ENCODE measurements at regions not wholly inside any gene's neighbourhood (a gene's known extent, or its start where the extent isn't known, plus 50 kb on each side); places are given as distances from the start of the nearest gene placed in this dataset.

- Histone ChIP-seq H3K9ac (ENCODE audit: low read length) (no peak overlapping the region), H3K79me2 (ENCODE audit: low read length) (no peaks in the 10 kb centered on the region), H3K9me3 (ENCODE audit: low read length) (no peaks in the 10 kb centered on the region), H3K27ac (ENCODE audit: low read length) (no peak overlapping the region), H3K9me2 (replicated peaks; ENCODE audit: insufficient read depth, low read length) (no peaks in the 10 kb centered on the region), H4K20me1 (ENCODE audit: insufficient read depth, low read depth, low read length) (no peaks in the 10 kb centered on the region), H3K4me1 (ENCODE audit: low read length) (no peaks in the 10 kb centered on the region), H3K27me3 (ENCODE audit: low read length) (no peaks in the 10 kb centered on the region), H2AFZ (ENCODE audit: low read length) (no peak overlapping the region), H3K4me2 (ENCODE audit: low read depth, low read length, poor library complexity, severe bottlenecking) (no peak overlapping the region), H3K36me3 (ENCODE audit: insufficient read depth, low read length) (no peaks in the 10 kb centered on the region), H3K4me3 (ENCODE audit: low read length) (no peak overlapping the region)
- DNase-seq, result no peak
Measured at GRCh38 chr6:147935656-147936055, 407.0 kb upstream of the SASH1 start.

DNA sequence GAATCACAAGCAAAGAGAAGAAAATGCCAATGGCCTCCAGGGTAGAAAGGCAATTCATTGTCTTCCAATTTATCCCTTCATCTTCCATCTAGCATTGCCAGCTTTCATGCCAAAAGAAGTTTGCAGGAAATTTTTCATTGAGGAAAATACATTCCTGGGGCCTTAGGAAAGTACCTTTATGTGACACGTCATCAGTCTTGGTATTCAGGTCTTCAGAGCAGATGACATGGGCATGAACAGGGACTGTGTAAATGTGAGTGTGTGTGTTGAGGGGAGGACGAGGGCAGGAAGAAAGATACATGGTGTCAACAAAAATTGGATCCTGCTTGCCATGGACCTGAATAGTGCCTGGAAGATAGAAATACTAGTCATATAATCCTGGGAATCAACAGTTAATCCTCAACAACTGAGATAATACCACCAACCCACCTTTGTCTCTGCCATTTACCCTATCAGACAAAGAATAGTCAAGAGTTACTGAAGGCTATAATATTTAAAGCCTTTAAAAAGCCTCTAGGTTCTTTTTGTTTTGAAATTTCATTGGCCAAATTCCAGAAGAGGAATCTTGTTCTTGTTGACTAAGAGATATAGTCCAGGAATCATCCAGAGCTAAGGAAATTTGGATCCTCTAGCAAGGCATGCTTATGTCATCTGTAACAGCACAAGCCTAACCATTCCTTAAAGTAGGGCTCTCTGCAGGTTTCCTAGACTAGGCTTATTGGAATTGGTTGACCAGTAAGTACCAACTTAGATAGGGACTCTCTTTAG, 405.8 kb upstream of the SASH1 start:
- H3K36me3 ChIP-seq (ENCODE audit: insufficient read depth, low read length), result no peaks in the 10 kb centered on the region
- no peak overlapping the region for H3K4me2 ChIP-seq (ENCODE audit: low read depth, low read length, poor library complexity, severe bottlenecking)
- H3K9me3 ChIP-seq (ENCODE audit: low read length), result no peaks in the 10 kb centered on the region
- no peak overlapping the region for H3K27ac ChIP-seq (ENCODE audit: low read length)
- H3K27me3 ChIP-seq (ENCODE audit: low read length), result no peaks in the 10 kb centered on the region
- H3K79me2 ChIP-seq (ENCODE audit: low read length), result no peaks in the 10 kb centered on the region
- no peak for DNase-seq
- H4K20me1 ChIP-seq (ENCODE audit: insufficient read depth, low read depth, low read length), result no peaks in the 10 kb centered on the region
- no peak overlapping the region for H3K9ac ChIP-seq (ENCODE audit: low read length)
- H2AFZ ChIP-seq (ENCODE audit: low read length), result no peak overlapping the region
- no peak overlapping the region for H3K4me3 ChIP-seq (ENCODE audit: low read length)
- H3K4me1 ChIP-seq (ENCODE audit: low read length), result no peaks in the 10 kb centered on the region
- no peaks in the 10 kb centered on the region for H3K9me2 ChIP-seq (replicated peaks; ENCODE audit: insufficient read depth, low read length)

DNA sequence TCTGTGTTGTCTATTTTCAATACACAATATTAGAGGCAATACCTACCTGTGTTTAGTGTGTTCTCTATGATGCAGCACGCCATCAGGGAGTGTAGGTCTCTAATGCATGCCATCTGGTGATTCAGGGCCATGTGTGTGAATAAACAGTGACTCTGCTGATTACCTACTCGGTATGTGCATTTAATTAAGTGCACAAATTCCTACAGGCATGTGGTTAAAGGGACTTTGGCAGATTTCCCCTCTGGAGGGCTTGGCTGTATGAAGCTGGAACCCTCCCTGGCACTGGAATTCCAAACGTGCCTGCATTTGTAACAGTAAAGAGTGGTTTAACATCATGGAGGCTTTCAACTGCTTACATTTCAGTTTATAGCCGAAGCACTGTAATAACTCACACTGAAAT, 401.5 kb upstream of the SASH1 start:
- no peaks in the 10 kb centered on the region for H3K9me2 ChIP-seq (replicated peaks; ENCODE audit: insufficient read depth, low read length)
- H3K9me3 ChIP-seq (ENCODE audit: low read length), result no peaks in the 10 kb centered on the region
- H3K4me1 ChIP-seq (ENCODE audit: low read length), result no peaks in the 10 kb centered on the region
- H3K4me3 ChIP-seq (ENCODE audit: low read length), result no peak overlapping the region
- H4K20me1 ChIP-seq (ENCODE audit: insufficient read depth, low read depth, low read length), result no peaks in the 10 kb centered on the region
- no peak for DNase-seq
- H3K36me3 ChIP-seq (ENCODE audit: insufficient read depth, low read length), result no peaks in the 10 kb centered on the region
- H3K27me3 ChIP-seq (ENCODE audit: low read length), result no peaks in the 10 kb centered on the region
- no peak overlapping the region for H3K9ac ChIP-seq (ENCODE audit: low read length)
- H2AFZ ChIP-seq (ENCODE audit: low read length), result no peak overlapping the region
- H3K27ac ChIP-seq (ENCODE audit: low read length), result no peak overlapping the region
- H3K4me2 ChIP-seq (ENCODE audit: low read depth, low read length, poor library complexity, severe bottlenecking), result no peak overlapping the region
- no peaks in the 10 kb centered on the region for H3K79me2 ChIP-seq (ENCODE audit: low read length)

DNA sequence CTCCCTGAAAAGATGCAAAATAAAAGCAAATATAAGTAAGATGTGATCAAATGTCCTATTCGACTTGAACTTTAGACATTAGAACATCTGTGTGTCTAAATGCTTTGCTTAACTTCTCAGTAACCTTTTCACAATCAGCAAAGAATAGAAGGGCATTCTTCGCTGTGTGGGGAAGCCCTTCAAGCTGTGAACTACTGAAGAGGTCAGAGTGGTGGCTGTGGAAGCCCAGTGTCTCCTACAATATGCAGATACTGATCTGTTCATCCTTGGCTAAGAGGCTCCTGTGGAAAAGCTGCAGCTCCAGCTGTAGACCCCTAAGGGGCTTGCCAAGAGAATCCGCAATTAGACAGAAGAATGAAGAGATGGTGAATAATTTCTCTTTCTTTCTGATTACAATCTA, 400.3 kb upstream of the SASH1 start:
- no peak overlapping the region for H2AFZ ChIP-seq (ENCODE audit: low read length)
- H3K4me3 ChIP-seq (ENCODE audit: low read length), result no peak overlapping the region
- no peaks in the 10 kb centered on the region for H3K4me1 ChIP-seq (ENCODE audit: low read length)
- H3K27ac ChIP-seq (ENCODE audit: low read length), result no peak overlapping the region
- no peak overlapping the region for H3K4me2 ChIP-seq (ENCODE audit: low read depth, low read length, poor library complexity, severe bottlenecking)
- DNase-seq, result no peak
- H3K9ac ChIP-seq (ENCODE audit: low read length), result no peak overlapping the region
- H4K20me1 ChIP-seq (ENCODE audit: insufficient read depth, low read depth, low read length), result no peaks in the 10 kb centered on the region
- H3K36me3 ChIP-seq (ENCODE audit: insufficient read depth, low read length), result no peaks in the 10 kb centered on the region
- no peaks in the 10 kb centered on the region for H3K9me3 ChIP-seq (ENCODE audit: low read length)
- no peaks in the 10 kb centered on the region for H3K79me2 ChIP-seq (ENCODE audit: low read length)
- no peaks in the 10 kb centered on the region for H3K27me3 ChIP-seq (ENCODE audit: low read length)
- no peaks in the 10 kb centered on the region for H3K9me2 ChIP-seq (replicated peaks; ENCODE audit: insufficient read depth, low read length)

DNA sequence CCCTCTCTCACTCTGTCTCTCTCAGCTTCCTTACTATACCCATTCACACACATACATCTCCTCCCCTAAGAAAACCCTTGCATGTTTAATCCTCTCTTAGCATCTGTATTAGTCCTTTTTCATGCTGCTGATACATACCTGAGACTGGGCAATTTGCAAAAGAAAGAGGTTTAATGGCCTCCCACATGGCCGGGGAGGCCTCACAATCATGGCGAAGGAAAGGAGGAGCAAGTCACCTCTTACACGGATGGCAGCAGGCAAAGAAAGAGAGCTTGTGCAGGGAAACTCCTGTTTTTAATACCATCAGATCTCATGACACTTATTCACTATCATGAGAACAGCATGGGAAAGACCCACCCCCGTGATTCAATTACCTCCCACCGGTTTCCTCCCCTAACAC, 398.5 kb upstream of the SASH1 start:
- no peak overlapping the region for H3K9ac ChIP-seq (ENCODE audit: low read length)
- H3K79me2 ChIP-seq (ENCODE audit: low read length), result no peaks in the 10 kb centered on the region
- H2AFZ ChIP-seq (ENCODE audit: low read length), result no peak overlapping the region
- no peaks in the 10 kb centered on the region for H3K9me2 ChIP-seq (replicated peaks; ENCODE audit: insufficient read depth, low read length)
- DNase-seq, result no peak
- H3K36me3 ChIP-seq (ENCODE audit: insufficient read depth, low read length), result no peaks in the 10 kb centered on the region
- H3K27me3 ChIP-seq (ENCODE audit: low read length), result no peaks in the 10 kb centered on the region
- no peaks in the 10 kb centered on the region for H4K20me1 ChIP-seq (ENCODE audit: insufficient read depth, low read depth, low read length)
- H3K27ac ChIP-seq (ENCODE audit: low read length), result no peak overlapping the region
- no peak overlapping the region for H3K4me3 ChIP-seq (ENCODE audit: low read length)
- no peaks in the 10 kb centered on the region for H3K9me3 ChIP-seq (ENCODE audit: low read length)
- H3K4me1 ChIP-seq (ENCODE audit: low read length), result no peaks in the 10 kb centered on the region
- H3K4me2 ChIP-seq (ENCODE audit: low read depth, low read length, poor library complexity, severe bottlenecking), result no peak overlapping the region

GRCh38 chr6:147947521-147947920, 395.1 kb upstream of the SASH1 start:
- H3K4me3 ChIP-seq (ENCODE audit: low read length), result no peak overlapping the region
- no peak overlapping the region for H3K27ac ChIP-seq (ENCODE audit: low read length)
- no peaks in the 10 kb centered on the region for H3K4me1 ChIP-seq (ENCODE audit: low read length)
- no peak overlapping the region for H3K4me2 ChIP-seq (ENCODE audit: low read depth, low read length, poor library complexity, severe bottlenecking)
- no peak overlapping the region for H2AFZ ChIP-seq (ENCODE audit: low read length)
- no peaks in the 10 kb centered on the region for H3K79me2 ChIP-seq (ENCODE audit: low read length)
- no peaks in the 10 kb centered on the region for H3K36me3 ChIP-seq (ENCODE audit: insufficient read depth, low read length)
- H3K27me3 ChIP-seq (ENCODE audit: low read length), result no peaks in the 10 kb centered on the region
- no peaks in the 10 kb centered on the region for H3K9me3 ChIP-seq (ENCODE audit: low read length)
- H4K20me1 ChIP-seq (ENCODE audit: insufficient read depth, low read depth, low read length), result no peaks in the 10 kb centered on the region
- H3K9ac ChIP-seq (ENCODE audit: low read length), result no peak overlapping the region
- no peak for DNase-seq
- H3K9me2 ChIP-seq (replicated peaks; ENCODE audit: insufficient read depth, low read length), result no peaks in the 10 kb centered on the region

DNA sequence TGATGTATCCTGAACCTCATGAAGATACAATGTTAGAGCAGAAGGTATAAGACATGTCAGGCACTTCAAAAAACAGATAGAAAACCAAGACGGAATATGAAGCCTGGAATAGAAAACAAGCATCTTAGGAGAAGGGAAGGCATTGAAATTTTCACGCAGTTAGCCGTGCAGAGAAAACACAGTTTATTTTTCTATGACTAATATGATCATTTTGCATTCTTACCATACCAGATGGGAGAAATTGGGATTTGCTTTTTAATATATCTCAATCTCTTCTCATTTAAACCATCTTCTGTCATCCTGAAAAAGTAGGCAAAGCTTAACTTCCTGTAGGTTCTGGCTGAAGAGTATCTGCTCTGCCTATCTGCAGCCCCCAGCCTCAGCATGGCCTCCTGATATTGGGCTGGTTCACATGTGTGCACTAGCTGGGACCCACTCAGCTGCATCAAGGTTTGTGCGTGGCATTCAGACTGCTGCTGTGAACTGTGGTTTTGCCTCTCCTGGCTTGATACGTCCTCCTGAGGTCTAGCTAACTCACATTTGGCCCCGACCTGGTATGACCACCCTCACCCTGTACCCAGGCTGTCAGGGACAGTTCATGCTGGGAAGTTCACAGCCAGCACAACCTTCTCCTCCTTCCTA, 392.5 kb upstream of the SASH1 start:
- Histone ChIP-seq H3K4me3 (ENCODE audit: low read length) (no peak overlapping the region), H4K20me1 (ENCODE audit: insufficient read depth, low read depth, low read length) (no peaks in the 10 kb centered on the region), H3K9me2 (replicated peaks; ENCODE audit: insufficient read depth, low read length) (no peaks in the 10 kb centered on the region), H2AFZ (ENCODE audit: low read length) (no peak overlapping the region), H3K36me3 (ENCODE audit: insufficient read depth, low read length) (no peaks in the 10 kb centered on the region), H3K4me2 (ENCODE audit: low read depth, low read length, poor library complexity, severe bottlenecking) (no peak overlapping the region), H3K27ac (ENCODE audit: low read length) (no peak overlapping the region), H3K9ac (ENCODE audit: low read length) (no peak overlapping the region), H3K4me1 (ENCODE audit: low read length) (no peaks in the 10 kb centered on the region), H3K27me3 (ENCODE audit: low read length) (no peaks in the 10 kb centered on the region), H3K9me3 (ENCODE audit: low read length) (no peaks in the 10 kb centered on the region), H3K79me2 (ENCODE audit: low read length) (no peaks in the 10 kb centered on the region)
- DNase-seq, result no peak

DNA sequence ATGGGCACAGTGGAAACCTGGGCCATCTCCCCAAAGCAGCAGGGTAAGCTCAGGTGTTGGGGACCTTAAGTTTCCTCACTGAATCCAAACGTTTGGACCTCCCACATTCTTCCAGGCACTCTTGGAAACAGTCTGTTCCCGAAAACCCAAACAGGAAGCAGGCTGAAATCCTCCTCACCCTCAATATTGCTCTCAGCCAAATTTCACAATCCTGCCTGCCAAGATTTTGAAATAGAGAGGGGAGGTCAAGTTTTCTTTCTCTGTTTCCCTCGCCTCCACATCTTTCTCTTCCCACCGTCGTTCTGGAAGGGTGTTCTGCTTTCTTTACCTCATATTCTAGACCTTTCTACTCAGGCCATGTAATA, 392.0 kb upstream of the SASH1 start:
- H3K4me3 ChIP-seq (ENCODE audit: low read length), result no peak overlapping the region
- no peak for DNase-seq
- no peak overlapping the region for H3K9ac ChIP-seq (ENCODE audit: low read length)
- H2AFZ ChIP-seq (ENCODE audit: low read length), result no peak overlapping the region
- no peaks in the 10 kb centered on the region for H3K36me3 ChIP-seq (ENCODE audit: insufficient read depth, low read length)
- no peaks in the 10 kb centered on the region for H3K9me3 ChIP-seq (ENCODE audit: low read length)
- H3K9me2 ChIP-seq (replicated peaks; ENCODE audit: insufficient read depth, low read length), result no peaks in the 10 kb centered on the region
- no peaks in the 10 kb centered on the region for H3K79me2 ChIP-seq (ENCODE audit: low read length)
- H3K4me2 ChIP-seq (ENCODE audit: low read depth, low read length, poor library complexity, severe bottlenecking), result no peak overlapping the region
- H3K27me3 ChIP-seq (ENCODE audit: low read length), result no peaks in the 10 kb centered on the region
- no peak overlapping the region for H3K27ac ChIP-seq (ENCODE audit: low read length)
- H4K20me1 ChIP-seq (ENCODE audit: insufficient read depth, low read depth, low read length), result no peaks in the 10 kb centered on the region
- H3K4me1 ChIP-seq (ENCODE audit: low read length), result no peaks in the 10 kb centered on the region
